Medulla oblongata (tissue), 1 donor: ENCODE measurements at regions not wholly inside any gene's neighbourhood (a gene's known extent, or its start where the extent isn't known, plus 50 kb on each side); places are given as distances from the start of the nearest gene placed in this dataset.
"Not testable (repeated sequence)": the region's sequence is repeated elsewhere in the genome, so short reads cannot be mapped to it uniquely, and the experiment has no call there.

Source experiments
- DNase-seq: peaks from one replicate; pipeline ENCODE4 v3.0.0-alpha.2; 2015; ENCODE audit errors: extremely low spot score

- not testable (repeated sequence) for DNase-seq
Measured at GRCh38 chr2:215889240-215889969, 123.9 kb downstream of the MREG start.

DNA sequence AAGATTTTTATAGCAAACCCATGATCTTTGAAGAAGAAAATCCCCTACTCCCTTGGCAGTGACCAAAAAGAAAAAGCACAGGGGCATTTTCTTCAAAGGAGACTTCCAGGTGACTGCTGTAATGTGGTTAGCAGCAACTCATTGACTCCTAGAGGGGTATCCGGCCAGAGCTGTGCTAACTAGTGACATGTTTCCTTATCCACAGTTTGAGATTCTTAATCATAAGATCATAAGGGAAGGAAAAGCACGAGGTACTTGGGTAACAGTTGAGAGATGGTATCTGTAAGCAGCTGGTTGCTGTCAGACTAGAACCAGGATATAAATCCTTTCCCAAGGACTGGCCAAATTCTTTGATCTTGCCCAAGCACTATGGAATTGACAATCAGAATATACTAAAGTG, 124.7 kb downstream of the MREG start:
- DNase-seq: no peak

GRCh38 chr2:215887303-215887702, 126.0 kb downstream of the MREG start:
- no peak for DNase-seq

DNA sequence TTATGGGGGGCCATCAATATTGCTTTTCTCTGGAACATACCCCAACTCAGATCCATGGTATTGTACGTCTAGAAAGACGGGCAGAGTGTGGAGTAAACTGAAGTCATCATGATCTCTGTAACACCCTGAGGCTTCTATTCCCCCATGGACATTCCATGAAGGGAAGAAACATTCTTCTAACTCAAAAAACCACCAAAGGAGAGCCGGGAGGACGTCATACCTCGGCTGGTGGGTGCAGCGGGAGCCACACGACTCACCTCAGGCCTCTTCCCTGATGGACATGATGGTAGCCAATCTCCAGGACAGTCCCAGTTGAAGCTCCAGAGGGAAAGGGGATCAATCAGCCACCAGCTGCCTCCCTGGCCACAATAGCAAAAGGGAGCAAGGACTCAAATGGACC, 127.3 kb downstream of the MREG start:
- DNase-seq: no peak

- no peak for DNase-seq
Measured at GRCh38 chr2:215885536-215885935, 127.8 kb downstream of the MREG start.

- no peak for DNase-seq
Measured at GRCh38 chr2:215884451-215885087, 128.8 kb downstream of the MREG start.

GRCh38 chr2:215883799-215884198, 129.6 kb downstream of the MREG start:
- no peak for DNase-seq

DNA sequence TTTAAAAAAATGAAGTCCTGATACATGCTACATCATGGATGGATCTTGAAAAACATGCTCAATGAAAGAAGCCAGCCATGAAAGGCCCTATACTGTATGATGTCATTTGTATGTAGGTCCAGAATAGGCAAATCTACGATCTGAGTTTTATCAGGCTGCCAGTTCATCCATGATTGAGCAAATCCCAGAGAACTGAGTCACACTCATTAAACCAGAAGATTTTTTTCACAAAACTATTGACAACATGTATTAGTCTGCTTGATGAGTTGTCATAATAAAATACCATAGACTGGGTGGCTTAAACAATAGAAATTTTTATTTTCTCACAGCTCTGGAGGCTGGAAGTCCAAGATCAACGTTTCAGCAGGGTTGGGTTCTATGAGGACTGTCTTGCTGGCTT, 130.7 kb downstream of the MREG start:
- no peak for DNase-seq

GRCh38 chr2:215881582-215881981, 131.8 kb downstream of the MREG start:
- DNase-seq: no peak

DNA sequence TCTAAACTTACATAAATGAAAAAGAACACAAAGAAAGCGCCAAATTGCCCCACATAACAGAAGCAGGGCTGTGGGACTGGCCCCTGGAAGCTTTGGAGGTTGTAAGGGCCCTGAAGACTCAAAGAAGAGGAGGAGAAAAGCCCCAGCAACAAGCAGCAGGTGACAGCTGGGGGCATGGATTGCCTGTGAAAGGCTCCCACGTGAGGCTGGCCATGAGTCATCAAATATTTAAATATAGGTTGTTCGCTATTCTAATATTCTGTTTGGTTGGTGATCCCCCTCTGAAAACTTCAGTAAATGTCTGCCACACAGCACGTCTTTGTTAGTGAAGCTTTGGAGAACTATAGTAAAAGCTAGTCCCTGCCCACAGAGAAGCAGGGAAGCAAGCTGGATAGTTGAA, 132.4 kb downstream of the MREG start:
- no peak for DNase-seq

DNA sequence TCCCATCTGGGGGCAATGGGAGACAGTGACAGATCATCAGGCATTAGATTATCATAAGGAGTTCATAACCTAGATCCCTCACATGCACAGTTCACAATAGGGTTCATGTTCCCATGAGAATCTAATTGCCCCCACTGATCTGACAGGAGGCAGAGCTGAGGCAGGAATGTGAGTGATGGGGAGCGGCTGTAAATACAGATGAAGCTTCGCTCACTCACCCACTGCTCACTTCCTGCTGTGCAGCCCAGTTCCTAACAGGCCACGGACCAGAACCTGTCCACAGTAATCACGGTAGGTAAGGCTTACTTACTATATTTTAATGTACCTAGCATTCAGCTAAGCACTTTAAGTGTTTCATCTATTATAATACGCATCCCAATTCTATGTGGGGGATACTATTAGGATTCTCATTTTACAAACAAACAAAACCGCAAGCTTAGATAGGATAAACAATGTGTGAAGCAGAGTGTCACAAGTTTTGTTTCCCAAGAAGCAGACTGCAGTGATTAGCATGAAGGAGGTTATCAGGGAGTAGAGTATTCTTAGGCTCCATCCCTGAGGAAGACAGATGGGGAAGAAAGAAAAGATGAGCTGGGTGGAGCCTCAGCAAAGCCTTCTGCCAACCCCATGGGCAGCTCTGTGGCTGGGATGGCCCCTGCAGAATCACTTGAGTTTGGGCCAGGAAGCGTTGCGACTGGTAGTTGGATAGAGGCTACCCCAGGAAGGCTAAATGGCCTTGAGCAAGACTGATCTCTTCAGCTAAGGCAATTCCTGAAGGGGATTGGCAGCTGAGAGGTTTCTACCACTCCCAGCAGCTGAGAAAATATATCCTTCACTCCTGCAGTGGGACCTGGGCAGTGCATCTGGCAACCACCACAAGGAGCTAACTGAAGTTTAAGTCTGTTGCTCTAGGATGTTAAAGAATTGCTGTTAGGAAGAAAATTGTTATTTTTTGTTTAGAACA, 133.1 kb downstream of the MREG start:
- no peak for DNase-seq

DNA sequence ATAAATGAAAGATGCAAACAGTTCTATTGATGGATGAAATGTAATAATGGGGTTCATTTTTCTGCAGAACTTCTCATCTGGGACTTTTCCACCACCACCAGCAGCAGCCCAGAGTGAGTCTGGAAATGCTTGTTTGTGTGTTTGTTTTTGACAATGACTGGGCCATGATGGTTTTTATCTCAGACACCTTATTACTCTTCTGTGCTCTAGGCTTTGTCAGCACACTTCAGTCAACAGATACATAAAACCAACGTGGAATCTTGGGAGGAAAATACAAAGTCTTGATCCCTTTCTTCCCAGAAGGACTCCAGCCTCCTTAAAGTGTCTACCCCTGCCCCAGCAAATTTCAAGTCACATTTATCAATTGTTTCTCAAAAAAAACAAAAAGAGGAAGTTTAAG, 134.0 kb downstream of the MREG start:
- DNase-seq: no peak

DNA sequence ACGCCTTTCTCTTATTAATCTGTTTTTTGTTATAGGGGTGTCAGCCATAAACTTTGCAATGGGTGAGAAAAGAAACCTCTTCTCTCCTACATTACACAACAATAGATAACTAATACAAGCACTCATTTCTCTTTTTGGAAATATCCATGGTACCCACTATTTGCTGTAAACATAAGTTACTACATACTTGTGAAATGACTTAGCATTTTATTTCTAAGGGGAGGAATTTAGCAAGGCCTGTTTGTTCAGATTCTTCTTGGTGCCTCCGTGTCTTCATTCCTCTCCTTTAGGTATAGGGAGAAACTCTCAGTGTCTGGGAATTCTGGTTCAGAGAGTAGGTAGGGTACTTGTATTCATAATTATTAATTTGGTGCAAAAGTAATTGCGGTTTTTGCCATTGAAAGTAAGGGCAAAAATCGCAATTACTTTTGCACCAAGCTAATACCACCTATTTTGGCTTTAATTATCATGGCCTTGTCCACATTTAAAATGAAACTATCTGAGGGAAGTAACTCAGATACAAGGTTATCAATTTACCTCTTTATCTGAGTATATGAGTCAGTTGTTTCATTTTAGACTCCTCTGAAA, 134.8 kb downstream of the MREG start:
- no peak for DNase-seq

DNA sequence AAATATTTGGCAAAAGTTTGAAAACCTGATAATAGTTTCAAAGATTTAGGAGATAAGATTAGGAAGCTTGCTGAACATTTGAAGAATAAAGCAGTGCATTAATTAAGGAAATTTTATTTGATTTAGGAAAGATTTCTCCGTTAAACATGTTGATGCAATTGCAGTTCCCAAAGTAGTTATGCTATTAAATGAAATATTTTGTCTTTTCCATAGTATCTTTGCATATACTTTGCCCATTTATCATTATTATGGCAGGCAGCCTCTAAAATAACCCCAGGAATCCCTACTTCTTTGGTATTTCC, 136.5 kb downstream of the MREG start:
- no peak for DNase-seq

- DNase-seq: no peak
Measured at GRCh38 chr2:215876139-215876936, 137.0 kb downstream of the MREG start.

DNA sequence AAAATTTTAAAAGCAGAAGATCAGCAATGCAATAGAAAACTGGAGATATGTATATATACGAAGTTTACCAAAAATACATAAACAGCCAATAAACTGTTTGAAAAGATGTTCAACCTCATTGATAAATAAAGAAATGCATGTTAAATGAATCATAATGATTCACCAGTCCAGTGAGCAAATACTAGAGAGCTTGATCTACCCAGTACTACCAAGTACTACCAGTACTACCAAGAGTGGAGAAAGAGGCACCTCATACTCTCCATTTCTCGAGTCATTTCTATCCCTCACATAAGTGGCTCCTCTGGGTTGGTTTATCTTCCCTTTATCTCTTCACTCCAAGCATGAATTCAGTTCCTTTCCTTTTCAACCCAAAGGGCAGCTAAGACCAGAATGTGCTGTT, 138.9 kb downstream of the MREG start:
- no peak for DNase-seq

- DNase-seq: no peak
Measured at GRCh38 chr2:215870986-215871385, 142.4 kb downstream of the MREG start.

DNA sequence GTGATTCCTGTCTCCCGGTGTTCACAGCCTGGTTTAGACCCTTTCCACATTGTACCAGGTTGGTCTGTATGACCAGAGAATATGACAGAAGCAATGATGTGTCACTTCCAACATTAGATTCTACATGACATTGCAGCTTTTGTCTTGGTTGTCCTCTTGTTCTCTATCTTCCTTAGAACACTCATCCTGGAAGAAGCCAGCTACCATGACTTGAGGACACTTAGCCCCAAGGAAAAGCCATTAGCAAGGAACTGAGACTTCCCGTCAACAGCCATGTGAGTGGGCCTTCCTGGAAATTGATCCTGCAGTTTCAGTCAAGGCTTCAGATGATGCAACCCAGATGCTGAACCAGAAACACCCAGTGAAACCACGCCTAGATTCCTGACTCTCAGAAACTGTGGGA, 143.3 kb downstream of the MREG start:
- no peak for DNase-seq

- DNase-seq: no peak
Measured at GRCh38 chr2:215868846-215869543, 144.4 kb downstream of the MREG start.

DNA sequence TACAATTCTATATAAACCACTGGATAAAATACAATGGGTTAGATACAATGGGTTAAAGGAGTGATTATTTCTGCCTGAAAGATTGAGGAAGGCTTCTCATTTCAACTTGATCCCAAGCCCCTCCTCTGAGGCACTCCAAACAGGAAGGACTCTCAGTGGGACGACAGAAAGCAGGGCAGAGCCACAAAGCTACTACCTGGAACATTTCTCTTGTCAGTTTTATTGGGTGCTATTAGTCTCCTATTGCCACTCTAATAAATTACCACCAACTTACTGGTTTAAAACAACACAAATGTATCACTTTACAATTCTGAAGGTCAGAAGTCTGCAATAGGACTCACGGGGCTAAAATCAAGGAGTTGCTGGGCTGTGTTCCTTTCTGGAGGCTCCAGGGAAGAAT, 146.7 kb downstream of the MREG start:
- DNase-seq: no peak

DNA sequence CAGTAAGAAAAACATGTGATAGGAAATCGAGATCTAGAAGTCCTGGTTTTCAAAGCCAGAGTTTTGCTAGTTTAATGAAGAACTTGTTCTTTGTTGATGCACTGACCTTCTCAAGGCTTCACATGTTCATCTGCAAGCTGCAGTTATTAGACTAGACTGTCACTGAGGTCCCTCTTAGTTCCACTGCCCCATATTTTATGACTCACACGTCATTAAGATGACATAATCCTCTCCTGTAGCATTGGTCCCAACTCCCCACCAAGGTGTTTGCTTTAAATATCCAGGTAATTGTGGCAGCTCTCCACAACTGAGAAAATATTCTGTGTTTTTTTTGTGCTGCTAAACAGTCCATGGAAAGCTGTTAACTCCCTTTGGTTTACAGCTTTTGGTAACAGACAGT, 149.7 kb downstream of the MREG start:
- no peak for DNase-seq
